GM21529 (cell line): ENCODE measurements at regions not wholly inside any gene's neighbourhood (a gene's known extent, or its start where the extent isn't known, plus 50 kb on each side); places are given as distances from the start of the nearest gene placed in this dataset.
"Not testable (repeated sequence)": the region's sequence is repeated elsewhere in the genome, so short reads cannot be mapped to it uniquely, and the experiment has no call there.

Experiments used
- ATAC-seq: cut with Tn5 transposase; IDR thresholded peaks from one replicate; pipeline ENCODE4 v1.9.1; 2021; ENCODE audit not compliant: unreplicated experiment

GRCh38 chr16:17989255-17989654 is 347.3 kb downstream of the NPIPA8 start:
- ATAC-seq: no peak

- no peak for ATAC-seq
Observed at GRCh38 chr16:17988839-17989238, 347.7 kb downstream of the NPIPA8 start.

GRCh38 chr16:17986991-17987390 is 349.5 kb downstream of the NPIPA8 start:
- no peak for ATAC-seq

GRCh38 chr16:17984810-17985209 is 351.7 kb downstream of the NPIPA8 start:
- ATAC-seq: no peak

GRCh38 chr16:17983847-17984639 is 352.5 kb downstream of the NPIPA8 start:
- ATAC-seq: no peak

GRCh38 chr16:17983114-17983513 is 353.4 kb downstream of the NPIPA8 start:
- ATAC-seq: no peak

- no peak for ATAC-seq
Observed at GRCh38 chr16:17977260-17977659, 359.3 kb downstream of the NPIPA8 start.

GRCh38 chr16:17972460-17972943 is 364.0 kb downstream of the NPIPA8 start:
- ATAC-seq: no peak

- ATAC-seq: no peak
Observed at GRCh38 chr16:17970816-17971331, 365.7 kb downstream of the NPIPA8 start.

GRCh38 chr16:17970157-17970765 is 366.3 kb downstream of the NPIPA8 start:
- ATAC-seq: no peak

GRCh38 chr16:17965133-17965900 is 371.2 kb downstream of the NPIPA8 start:
- no peak for ATAC-seq

GRCh38 chr16:17964196-17964595 is 372.3 kb downstream of the NPIPA8 start:
- ATAC-seq: no peak

- peak; percentile 70 for ATAC-seq
Observed at GRCh38 chr16:17963185-17963836, 373.2 kb downstream of the NPIPA8 start.

- ATAC-seq: no peak
Observed at GRCh38 chr16:17962726-17963125, 373.8 kb downstream of the NPIPA8 start.

- not testable (repeated sequence) for ATAC-seq
Observed at GRCh38 chr16:17961822-17962221, 374.7 kb downstream of the NPIPA8 start.

- ATAC-seq: no peak
Observed at GRCh38 chr16:17951378-17951777, 385.2 kb downstream of the NPIPA8 start.

- ATAC-seq: no peak
Observed at GRCh38 chr16:17949982-17950250, 386.6 kb downstream of the NPIPA8 start.

GRCh38 chr16:17949141-17949981 is 387.2 kb downstream of the NPIPA8 start:
- ATAC-seq: no peak

- ATAC-seq: no peak
Observed at GRCh38 chr16:17947637-17948036, 388.9 kb downstream of the NPIPA8 start.

- no peak for ATAC-seq
Observed at GRCh38 chr16:17947165-17947564, 389.4 kb downstream of the NPIPA8 start.
